ENCODE measurements at regions not wholly inside any gene's neighbourhood (a gene's known extent, or its start where the extent isn't known, plus 50 kb on each side); places are given as distances from the start of the nearest gene placed in this dataset.
"Not testable (repeated sequence)": the region's sequence is repeated elsewhere in the genome, so short reads cannot be mapped to it uniquely, and the experiment has no call there.

GRCh38 chr9:7542693-7543092 lies 256.9 kb downstream of the DMAC1 start:
- no peak for DNase-seq (ENCODE audit: low spot score)

DNA sequence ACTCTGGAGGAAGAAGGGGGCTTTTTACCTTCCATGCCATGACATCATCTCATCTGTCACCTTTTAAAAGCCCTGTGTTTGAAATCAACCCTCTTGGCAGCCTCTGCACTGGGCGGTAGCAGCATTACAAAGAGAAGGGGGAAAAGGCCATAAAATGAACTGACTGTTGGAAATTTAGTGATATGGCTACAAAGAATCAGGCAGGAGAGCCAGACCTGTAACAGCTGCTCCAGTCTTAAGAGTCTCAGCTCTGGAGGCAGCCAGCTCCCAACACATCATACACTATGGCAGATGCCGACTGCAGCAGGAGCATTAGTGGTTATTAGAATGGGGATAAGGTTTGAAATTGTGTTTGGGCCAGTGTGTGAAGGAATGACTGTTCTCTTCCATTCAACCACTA lies 257.5 kb downstream of the DMAC1 start:
- no peak for DNase-seq (ENCODE audit: low spot score)

DNA sequence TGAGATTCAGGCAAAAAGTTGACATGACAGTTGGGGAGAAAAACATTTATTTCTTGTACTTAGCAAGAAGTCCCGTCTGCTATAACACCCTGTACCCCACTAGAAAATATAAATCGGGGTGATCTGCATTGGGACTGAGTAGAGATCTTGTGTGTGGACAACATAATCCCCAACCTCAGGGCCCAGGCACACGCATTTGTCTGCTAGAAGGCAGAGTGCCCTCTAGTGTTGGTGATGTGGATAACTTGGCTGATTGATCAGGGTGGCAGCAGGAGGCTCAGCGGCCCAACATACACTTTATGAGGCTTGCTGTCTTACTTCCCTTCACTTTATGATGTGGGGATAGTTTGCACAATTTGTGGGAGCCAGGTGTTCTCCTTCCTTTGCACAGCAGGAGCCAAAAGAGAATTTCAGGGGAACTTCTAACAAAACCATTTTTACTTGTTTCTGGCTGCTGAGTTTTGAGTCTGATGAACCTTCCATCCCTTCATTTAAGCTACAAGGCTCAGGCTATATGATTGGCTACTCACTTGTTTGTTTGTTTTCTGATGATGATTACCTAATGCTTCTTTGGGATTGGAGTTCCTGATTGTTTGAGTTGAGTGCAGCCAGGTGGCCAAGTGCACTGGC lies 263.2 kb downstream of the DMAC1 start:
- peak; percentile 17 for DNase-seq (ENCODE audit: low spot score)

GRCh38 chr9:7534211-7534935 lies 265.2 kb downstream of the DMAC1 start:
- no peak for DNase-seq (ENCODE audit: low spot score)

DNA sequence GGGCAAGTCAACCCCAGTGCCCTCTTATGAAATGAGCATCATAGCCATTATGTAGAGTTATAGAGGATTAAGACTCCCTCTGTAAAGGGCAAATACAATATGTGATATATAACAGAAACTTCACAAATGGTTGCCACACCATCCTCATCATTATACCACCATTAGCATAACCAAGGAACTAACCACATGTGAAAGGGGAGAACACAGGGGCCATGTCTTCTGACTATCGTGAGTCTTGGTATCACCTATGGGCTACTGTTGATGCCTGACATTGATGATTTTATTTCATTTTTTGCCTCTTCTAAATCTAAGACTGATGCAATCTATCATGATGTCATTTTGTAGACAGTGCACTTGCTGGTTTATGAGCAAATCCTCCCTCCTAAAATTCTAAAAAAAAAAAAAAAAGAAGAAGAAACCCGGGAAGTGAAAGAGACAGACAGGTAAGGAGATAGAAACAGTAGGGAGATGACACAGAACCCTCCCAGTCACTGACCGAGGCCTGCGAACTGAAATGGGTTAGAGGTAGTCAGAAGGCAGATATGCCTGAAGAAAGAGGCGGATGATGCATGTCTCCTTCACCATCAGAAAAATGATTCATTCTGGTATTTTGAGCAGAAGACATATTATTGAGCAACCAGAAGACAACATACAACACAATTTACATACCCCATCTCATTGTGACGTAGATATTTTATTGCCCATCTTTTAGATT lies 266.0 kb downstream of the DMAC1 start:
- DNase-seq (ENCODE audit: low spot score): no peak

- DNase-seq (ENCODE audit: low spot score): no peak
These were observed 276.0 kb downstream of the DMAC1 start for GRCh38 chr9:7523426-7524043.

DNA sequence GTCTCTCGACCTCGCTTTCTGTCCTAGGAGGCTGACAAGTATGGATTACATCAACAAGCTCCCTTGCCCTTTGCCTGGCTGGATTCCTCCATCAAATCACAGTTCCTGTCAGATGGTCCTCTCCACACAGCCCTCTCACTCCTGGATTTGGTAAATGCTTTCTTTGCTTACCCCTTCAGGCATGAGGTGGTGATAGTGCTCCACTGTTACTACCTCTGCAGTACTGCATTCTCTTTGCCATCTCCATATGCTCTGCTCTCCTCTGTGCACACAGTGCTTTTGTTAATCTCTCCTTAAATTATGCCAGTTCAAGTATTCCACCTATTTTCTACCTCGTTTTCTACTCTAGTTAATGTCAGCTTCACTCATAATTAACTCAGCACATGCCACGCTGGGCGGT lies 279.2 kb downstream of the DMAC1 start:
- DNase-seq (ENCODE audit: low spot score): peak; percentile 57

GRCh38 chr9:7516376-7516775 lies 283.2 kb downstream of the DMAC1 start:
- no peak for DNase-seq (ENCODE audit: low spot score)

DNA sequence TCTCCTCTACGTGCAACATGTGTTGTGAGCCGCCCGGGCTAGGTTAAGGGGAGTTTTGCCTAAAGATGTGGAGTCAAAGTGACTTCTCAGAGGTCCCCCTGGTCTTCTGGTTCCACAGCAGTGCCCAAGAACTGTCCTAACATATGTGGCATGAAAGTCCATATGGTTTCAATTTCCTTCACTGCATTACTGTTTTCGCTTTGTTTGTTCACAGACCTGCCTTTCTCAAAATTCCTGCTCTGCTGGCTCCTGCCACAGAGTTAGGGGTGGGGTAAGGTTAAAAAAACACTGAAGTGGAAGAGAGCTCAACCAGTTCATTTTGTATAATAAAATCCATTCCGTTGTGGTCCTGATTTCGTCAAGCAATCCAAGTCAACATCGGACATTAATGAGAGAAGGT lies 289.4 kb downstream of the DMAC1 start:
- DNase-seq (ENCODE audit: low spot score): no peak

- DNase-seq (ENCODE audit: low spot score): no peak
These were observed 289.9 kb downstream of the DMAC1 start for GRCh38 chr9:7509576-7510145.

- DNase-seq (ENCODE audit: low spot score): no peak
These were observed 291.1 kb downstream of the DMAC1 start for GRCh38 chr9:7508516-7508915.

DNA sequence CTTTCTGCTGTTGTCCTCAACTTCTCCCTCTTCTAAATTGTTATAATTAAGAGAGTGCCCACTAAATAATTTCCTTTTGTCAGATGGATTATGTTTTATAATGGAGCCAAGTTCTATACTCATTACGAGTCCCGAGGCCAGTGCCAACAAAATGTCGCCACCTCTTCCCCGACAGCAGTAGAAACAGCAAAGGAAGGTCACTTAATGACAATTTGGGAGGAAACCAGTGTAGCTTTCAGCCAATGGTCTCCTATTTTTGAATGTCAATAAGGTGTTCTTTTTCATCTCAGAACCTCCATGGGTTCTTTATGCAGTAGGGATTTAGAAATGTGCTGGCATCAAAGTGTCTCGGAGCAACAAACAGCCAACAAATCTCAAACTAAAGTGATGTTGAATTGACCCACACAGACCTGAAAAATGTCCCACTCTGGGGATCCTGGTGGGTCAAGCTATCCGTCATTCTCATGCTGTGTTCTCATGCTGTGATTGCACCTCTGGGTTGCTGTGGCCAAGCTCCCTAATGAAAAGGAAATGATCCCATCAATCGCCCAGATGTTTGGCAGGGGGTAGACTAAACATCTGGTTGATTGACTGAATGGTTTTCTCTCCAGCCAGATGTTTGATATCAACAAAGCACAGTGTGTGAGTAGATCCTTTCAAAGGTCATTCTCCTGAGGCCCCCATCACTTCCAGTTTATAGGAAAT lies 291.9 kb downstream of the DMAC1 start:
- DNase-seq (ENCODE audit: low spot score): no peak

DNA sequence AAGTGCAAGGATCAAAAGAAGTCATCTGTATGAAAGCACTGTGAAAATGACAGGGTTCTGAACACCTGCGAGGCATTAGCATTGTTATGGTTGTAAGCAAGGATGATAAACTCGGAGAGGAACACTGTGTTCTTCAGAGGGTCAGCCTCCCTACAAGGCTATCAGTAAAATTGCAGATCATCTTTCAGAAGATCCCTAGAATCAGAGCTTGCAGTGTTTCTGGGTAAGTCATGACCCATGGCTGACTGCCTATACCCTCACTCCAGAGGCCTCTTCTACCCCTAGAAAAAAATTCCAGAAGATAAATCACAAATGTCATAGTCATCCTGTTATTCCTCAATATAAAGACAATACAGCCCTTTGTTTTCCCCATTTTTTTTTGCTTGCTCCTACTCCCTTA lies 292.6 kb downstream of the DMAC1 start:
- no peak for DNase-seq (ENCODE audit: low spot score)

DNA sequence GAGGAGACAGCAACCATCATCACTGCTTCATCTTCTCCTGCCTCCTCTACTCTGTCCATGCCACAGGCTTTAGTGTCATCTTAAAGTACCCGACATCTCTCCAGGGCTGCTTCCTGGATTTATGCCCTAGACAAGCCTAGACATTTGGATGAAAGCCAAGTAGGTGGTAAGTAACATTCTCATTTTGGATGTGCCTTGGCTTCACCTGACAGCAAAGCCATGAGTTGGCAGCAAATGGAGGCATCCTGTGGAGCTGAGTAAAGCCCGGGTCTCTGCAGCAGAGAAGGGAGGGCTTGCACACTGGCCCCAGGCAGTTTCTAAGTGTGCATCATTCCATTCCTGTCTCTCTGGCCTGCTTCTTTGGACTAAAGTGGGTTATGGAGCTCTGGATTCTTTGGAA lies 299.1 kb downstream of the DMAC1 start:
- DNase-seq (ENCODE audit: low spot score): peak; percentile 76

GRCh38 chr9:7491641-7492040 lies 307.9 kb downstream of the DMAC1 start:
- DNase-seq (ENCODE audit: low spot score): no peak

GRCh38 chr9:7490317-7491108 lies 309.1 kb downstream of the DMAC1 start:
- no peak for DNase-seq (ENCODE audit: low spot score)

DNA sequence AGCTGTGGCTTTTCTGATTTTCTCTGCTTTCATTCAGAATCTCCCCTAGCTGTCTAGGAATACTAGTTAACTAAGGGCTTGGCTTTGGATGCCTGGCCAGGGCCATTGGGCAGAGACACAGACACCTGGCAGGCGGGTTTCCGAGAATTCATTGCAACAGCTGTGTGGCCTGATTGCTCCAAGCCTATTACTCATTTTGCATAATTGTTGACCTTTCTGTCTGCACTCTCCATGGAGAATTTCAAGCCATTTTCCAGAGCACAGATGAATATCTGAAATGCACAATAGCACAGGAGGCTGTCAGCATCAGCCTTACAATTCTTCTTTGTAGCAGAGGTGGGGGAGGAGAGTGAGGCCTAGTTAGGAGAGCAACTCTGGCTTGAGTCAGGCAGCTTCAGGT lies 310.5 kb downstream of the DMAC1 start:
- DNase-seq (ENCODE audit: low spot score): no peak

- not testable (repeated sequence) for DNase-seq (ENCODE audit: low spot score)
These were observed 315.6 kb downstream of the DMAC1 start for GRCh38 chr9:7484014-7484413.

- DNase-seq (ENCODE audit: low spot score): no peak
These were observed 318.0 kb downstream of the DMAC1 start for GRCh38 chr9:7481570-7481969.

DNA sequence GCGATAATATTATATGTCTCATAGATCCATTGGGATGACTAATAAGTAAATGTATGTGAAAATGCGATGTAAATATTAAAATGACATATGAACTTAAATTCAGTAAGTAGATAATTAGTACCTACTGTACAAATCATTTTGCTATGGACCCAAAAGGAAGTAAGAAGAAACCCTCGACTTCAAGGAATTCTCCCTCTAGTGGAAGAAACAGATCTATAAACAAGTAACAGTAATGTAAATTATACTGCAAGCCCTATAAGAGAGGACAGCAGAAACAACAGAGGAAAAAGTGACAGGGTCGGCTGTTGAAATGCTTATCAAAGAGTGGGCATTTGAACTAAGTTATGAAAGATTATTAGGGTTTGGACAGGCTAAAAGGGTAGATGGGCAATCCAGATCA lies 320.3 kb downstream of the DMAC1 start:
- no peak for DNase-seq (ENCODE audit: low spot score)

- no peak for DNase-seq (ENCODE audit: low spot score)
These were observed 320.9 kb downstream of the DMAC1 start for GRCh38 chr9:7478646-7479045.
